ENCODE measurements at regions not wholly inside any gene's neighbourhood (a gene's known extent, or its start where the extent isn't known, plus 50 kb on each side); places are given as distances from the start of the nearest gene placed in this dataset.

DNA sequence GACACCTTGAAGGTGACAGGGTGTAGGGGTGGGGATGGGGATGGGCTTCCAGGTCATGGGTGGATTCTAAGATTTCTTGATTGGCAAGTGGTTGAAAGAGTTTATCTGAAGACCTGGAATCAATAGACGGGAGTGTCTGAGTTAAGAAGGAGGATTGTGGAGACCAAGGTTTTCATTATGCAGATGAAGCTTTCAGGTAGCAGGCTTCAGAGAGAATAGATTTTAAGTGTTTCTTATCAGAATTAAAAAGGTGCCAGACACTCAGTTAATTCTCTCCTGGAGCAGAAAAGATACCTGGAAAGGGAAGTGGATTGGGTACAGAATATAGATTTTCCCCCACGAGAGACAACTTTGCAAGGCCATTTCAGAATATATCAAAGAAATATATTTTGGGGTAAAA, 211.7 kb upstream of the PRICKLE1 start:
- no peaks in the 10 kb centered on the region for H3K27me3 ChIP-seq (ENCODE audit: control insufficient read depth, insufficient read depth, low read length)
- no peaks in the 10 kb centered on the region for H3K9me3 ChIP-seq (ENCODE audit: control insufficient read depth, insufficient read depth, low read depth, low read length)
- H4K20me1 ChIP-seq (ENCODE audit: control insufficient read depth, extremely low read depth, insufficient read depth, low read length): no peaks in the 10 kb centered on the region
- no peaks in the 10 kb centered on the region for H3K4me1 ChIP-seq (ENCODE audit: control insufficient read depth, extremely low read depth, insufficient read depth, low read length)
- no peaks in the 10 kb centered on the region for H3K36me3 ChIP-seq (ENCODE audit: control insufficient read depth, insufficient read depth, low read length)
- H3K4me2 ChIP-seq (ENCODE audit: extremely low read depth, insufficient read depth, low read length): no peak overlapping the region
- H3K79me2 ChIP-seq (ENCODE audit: control insufficient read depth, insufficient read depth, low read length): no peaks in the 10 kb centered on the region
- TF ChIP-seq, protein P1, sequence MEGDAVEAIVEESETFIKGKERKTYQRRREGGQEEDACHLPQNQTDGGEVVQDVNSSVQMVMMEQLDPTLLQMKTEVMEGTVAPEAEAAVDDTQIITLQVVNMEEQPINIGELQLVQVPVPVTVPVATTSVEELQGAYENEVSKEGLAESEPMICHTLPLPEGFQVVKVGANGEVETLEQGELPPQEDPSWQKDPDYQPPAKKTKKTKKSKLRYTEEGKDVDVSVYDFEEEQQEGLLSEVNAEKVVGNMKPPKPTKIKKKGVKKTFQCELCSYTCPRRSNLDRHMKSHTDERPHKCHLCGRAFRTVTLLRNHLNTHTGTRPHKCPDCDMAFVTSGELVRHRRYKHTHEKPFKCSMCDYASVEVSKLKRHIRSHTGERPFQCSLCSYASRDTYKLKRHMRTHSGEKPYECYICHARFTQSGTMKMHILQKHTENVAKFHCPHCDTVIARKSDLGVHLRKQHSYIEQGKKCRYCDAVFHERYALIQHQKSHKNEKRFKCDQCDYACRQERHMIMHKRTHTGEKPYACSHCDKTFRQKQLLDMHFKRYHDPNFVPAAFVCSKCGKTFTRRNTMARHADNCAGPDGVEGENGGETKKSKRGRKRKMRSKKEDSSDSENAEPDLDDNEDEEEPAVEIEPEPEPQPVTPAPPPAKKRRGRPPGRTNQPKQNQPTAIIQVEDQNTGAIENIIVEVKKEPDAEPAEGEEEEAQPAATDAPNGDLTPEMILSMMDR (conservative IDR thresholded peaks at IDR 0.05 in 1 of 2, IDR thresholded peaks at IDR 0.05 in 1 of 2; ENCODE audit: low read depth in 1 of 2, low read length in 2 of 2): no peak
- no peak for TF ChIP-seq EZH2 (IDR thresholded peaks at IDR 0.05; ENCODE audit: low read length, missing control alignments)
- no peak overlapping the region for H2AFZ ChIP-seq (ENCODE audit: low read length)
- no peak for DNase-seq (ENCODE audit: low read depth in 2 of 2)
- no peak overlapping the region for H3K4me3 ChIP-seq (replicated peaks in 1 of 4; ENCODE audit: control extremely low read depth in 1 of 4, insufficient read depth in 1 of 4, low read depth in 3 of 4, low read length in 4 of 4)
- no peak overlapping the region for H3K27ac ChIP-seq (ENCODE audit: insufficient read depth, low read length)
- no peak overlapping the region for H3K9ac ChIP-seq (ENCODE audit: insufficient read depth, low read length)

DNA sequence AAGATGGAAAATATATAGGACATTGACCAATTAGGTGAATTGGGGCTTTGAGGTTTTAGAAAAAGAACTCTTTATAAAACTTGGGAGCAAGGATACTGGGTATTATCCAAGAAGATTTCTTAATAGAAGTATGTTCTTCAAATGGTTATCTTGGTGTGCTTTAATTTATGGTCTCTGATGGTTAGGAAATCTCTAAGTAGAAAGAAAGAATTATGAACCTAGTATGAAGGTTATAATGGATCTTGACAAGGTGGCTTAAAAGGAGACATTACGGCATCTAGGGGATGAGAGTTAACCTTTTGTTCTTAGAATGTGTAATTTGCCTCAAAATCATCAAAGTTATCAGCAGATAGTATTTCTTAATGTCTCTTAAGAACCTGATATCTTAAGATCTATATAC, 210.4 kb upstream of the PRICKLE1 start:
- Histone ChIP-seq H3K4me2 (ENCODE audit: extremely low read depth, insufficient read depth, low read length) (no peak overlapping the region), H2AFZ (ENCODE audit: low read length) (no peak overlapping the region)
- TF ChIP-seq, protein P1 (conservative IDR thresholded peaks at IDR 0.05 in 1 of 2, IDR thresholded peaks at IDR 0.05 in 1 of 2; ENCODE audit: low read depth in 1 of 2, low read length in 2 of 2): no peak
- no peak for TF ChIP-seq EZH2 (IDR thresholded peaks at IDR 0.05; ENCODE audit: low read length, missing control alignments)

DNA sequence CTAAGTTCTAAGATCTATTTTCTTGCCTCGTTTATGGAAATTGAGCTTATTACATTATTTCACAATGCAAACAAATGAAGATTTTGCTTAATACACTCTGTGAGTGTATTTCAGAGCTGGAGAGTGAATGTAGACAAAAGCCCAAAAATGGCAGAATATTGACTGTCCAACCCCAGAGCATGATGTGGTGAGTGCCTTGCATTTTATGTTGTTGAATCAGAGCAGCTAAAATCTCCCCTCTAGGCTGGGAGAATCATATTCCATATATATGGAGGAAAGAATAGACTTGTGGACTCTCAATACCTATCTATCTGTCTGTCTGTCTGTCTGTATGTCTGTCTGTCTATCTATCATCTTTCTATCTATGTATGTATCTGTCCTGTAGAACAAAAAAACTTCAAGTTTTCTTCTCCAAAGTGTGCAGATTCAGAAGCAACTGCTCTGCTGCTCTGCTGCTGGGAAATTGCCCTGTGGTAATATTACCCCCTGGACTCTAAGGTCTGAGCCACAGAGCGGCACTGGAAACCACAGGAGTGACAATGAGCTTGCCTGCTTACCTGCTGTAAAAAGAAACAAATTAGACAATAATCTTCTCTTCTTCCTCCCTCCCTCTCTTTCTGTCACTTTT, 209.4 kb upstream of the PRICKLE1 start:
- Histone ChIP-seq H3K9me3 (ENCODE audit: control insufficient read depth, insufficient read depth, low read depth, low read length) (no peaks in the 10 kb centered on the region), H3K9ac (ENCODE audit: insufficient read depth, low read length) (no peak overlapping the region), H3K36me3 (ENCODE audit: control insufficient read depth, insufficient read depth, low read length) (no peaks in the 10 kb centered on the region), H3K4me3 (replicated peaks in 1 of 4; ENCODE audit: control extremely low read depth in 1 of 4, insufficient read depth in 1 of 4, low read depth in 3 of 4, low read length in 4 of 4) (no peak overlapping the region), H2AFZ (ENCODE audit: low read length) (no peak overlapping the region), H3K27ac (ENCODE audit: insufficient read depth, low read length) (no peak overlapping the region), H4K20me1 (ENCODE audit: control insufficient read depth, extremely low read depth, insufficient read depth, low read length) (no peaks in the 10 kb centered on the region), H3K4me2 (ENCODE audit: extremely low read depth, insufficient read depth, low read length) (no peak overlapping the region), H3K4me1 (ENCODE audit: control insufficient read depth, extremely low read depth, insufficient read depth, low read length) (no peaks in the 10 kb centered on the region), H3K27me3 (ENCODE audit: control insufficient read depth, insufficient read depth, low read length) (no peaks in the 10 kb centered on the region), H3K79me2 (ENCODE audit: control insufficient read depth, insufficient read depth, low read length) (no peaks in the 10 kb centered on the region)
- TF ChIP-seq, protein P1 (conservative IDR thresholded peaks at IDR 0.05 in 1 of 2, IDR thresholded peaks at IDR 0.05 in 1 of 2; ENCODE audit: low read depth in 1 of 2, low read length in 2 of 2): no peak
- TF ChIP-seq EZH2 (IDR thresholded peaks at IDR 0.05; ENCODE audit: low read length, missing control alignments): no peak
- peak; percentile 33 to 83 for DNase-seq (ENCODE audit: low read depth in 2 of 2)

More for the DNA sequence above, 210.4 kb upstream of the PRICKLE1 start:
- H3K27me3 ChIP-seq (ENCODE audit: control insufficient read depth, insufficient read depth, low read length): no peaks in the 10 kb centered on the region
- no peak overlapping the region for H3K4me3 ChIP-seq (replicated peaks in 1 of 4; ENCODE audit: control extremely low read depth in 1 of 4, insufficient read depth in 1 of 4, low read depth in 3 of 4, low read length in 4 of 4)
- H3K4me1 ChIP-seq (ENCODE audit: control insufficient read depth, extremely low read depth, insufficient read depth, low read length): no peaks in the 10 kb centered on the region
- no peaks in the 10 kb centered on the region for H3K36me3 ChIP-seq (ENCODE audit: control insufficient read depth, insufficient read depth, low read length)
- H3K79me2 ChIP-seq (ENCODE audit: control insufficient read depth, insufficient read depth, low read length): no peaks in the 10 kb centered on the region
- no peak overlapping the region for H3K9ac ChIP-seq (ENCODE audit: insufficient read depth, low read length)
- no peak overlapping the region for H3K27ac ChIP-seq (ENCODE audit: insufficient read depth, low read length)
- DNase-seq (ENCODE audit: low read depth in 2 of 2): no peak
- H3K9me3 ChIP-seq (ENCODE audit: control insufficient read depth, insufficient read depth, low read depth, low read length): no peaks in the 10 kb centered on the region
- H4K20me1 ChIP-seq (ENCODE audit: control insufficient read depth, extremely low read depth, insufficient read depth, low read length): no peaks in the 10 kb centered on the region

All from fibroblast of lung (primary cell).